HL-60 (cell line): ENCODE measurements at regions not wholly inside any gene's neighbourhood (a gene's known extent, or its start where the extent isn't known, plus 50 kb on each side); places are given as distances from the start of the nearest gene placed in this dataset.

Experiments
- DNase-seq, 2 experiments: peaks; one replicate each; pipeline ENCODE4 v3.0.0-alpha.2; 2010 to 2020; ENCODE audit warnings: low read depth in 1 of 2, low spot score in 1 of 2
- H3K27ac ChIP-seq: fragments of 250-450 bp; sonication (Bioruptor Pico); replicated peaks from 2 replicates; pipeline ENCODE4 v1.5.1; 2020; ENCODE audit warnings: mild to moderate bottlenecking, moderate library complexity
- H3K27me3 ChIP-seq: fragments of 250-450 bp; sonication (Bioruptor Pico); 2 replicates; pipeline ENCODE4 v1.5.1; 2021; ENCODE audit warnings: mild to moderate bottlenecking, moderate library complexity; ENCODE audit not compliant: insufficient read depth, poor library complexity, severe bottlenecking
- H3K4me3 ChIP-seq: replicated peaks from 2 replicates; pipeline ENCODE4 v1.5.1; 2011; ENCODE audit warnings: mild to moderate bottlenecking, control low read depth, low read length; ENCODE audit not compliant: insufficient read depth
- GABPA ChIP-seq: IDR thresholded peaks from 2 replicates; pipeline ENCODE4 v1.6.1; 2012; ENCODE audit warnings: low read depth
- POLR2AphosphoS5 ChIP-seq: IDR thresholded peaks from 2 replicates; pipeline ENCODE4 v1.6.1; 2012; ENCODE audit warnings: low read depth
- SPI1 ChIP-seq: IDR thresholded peaks from 2 replicates; pipeline ENCODE4 v1.6.1; 2012; ENCODE audit warnings: low read depth, mild to moderate bottlenecking, borderline replicate concordance
- TF ChIP-seq, protein P1 (sequence below): IDR thresholded peaks from one replicate; pipeline ENCODE4 v1.5.1; 2011; ENCODE audit warnings: low read length, control low read depth, inconsistent platforms; ENCODE audit not compliant: insufficient read depth
- TF ChIP-seq, protein P2 (sequence below): IDR thresholded peaks from 2 replicates; pipeline ENCODE4 v1.6.1; 2012; ENCODE audit warnings: low read depth; ENCODE audit not compliant: insufficient replicate concordance

DNA sequence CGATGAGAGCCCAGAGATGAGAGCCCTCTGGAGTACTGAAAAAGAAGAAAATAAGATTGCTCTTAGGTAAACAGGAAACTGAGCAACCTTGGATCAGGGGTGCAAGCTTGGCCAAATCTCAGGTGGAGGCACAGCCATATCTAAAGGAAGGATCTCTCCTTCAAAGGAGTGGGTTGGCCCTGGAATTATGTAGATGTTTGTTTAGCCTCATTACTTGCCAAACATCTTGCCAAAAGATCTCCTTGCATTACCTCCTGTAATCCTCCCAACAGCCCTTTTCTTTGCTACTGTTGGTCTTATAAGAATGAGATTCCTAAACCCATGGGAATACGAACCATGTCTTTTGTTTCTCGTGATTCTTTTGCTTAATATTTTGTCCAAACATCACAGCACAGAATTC, 332.6 kb upstream of the NCKAP5 start:
- Histone ChIP-seq H3K27me3 (no peaks in the 10 kb centered on the region), H3K4me3 (no peak overlapping the region), H3K27ac (no peak overlapping the region)
- no peak for DNase-seq
- TF ChIP-seq, protein P1, sequence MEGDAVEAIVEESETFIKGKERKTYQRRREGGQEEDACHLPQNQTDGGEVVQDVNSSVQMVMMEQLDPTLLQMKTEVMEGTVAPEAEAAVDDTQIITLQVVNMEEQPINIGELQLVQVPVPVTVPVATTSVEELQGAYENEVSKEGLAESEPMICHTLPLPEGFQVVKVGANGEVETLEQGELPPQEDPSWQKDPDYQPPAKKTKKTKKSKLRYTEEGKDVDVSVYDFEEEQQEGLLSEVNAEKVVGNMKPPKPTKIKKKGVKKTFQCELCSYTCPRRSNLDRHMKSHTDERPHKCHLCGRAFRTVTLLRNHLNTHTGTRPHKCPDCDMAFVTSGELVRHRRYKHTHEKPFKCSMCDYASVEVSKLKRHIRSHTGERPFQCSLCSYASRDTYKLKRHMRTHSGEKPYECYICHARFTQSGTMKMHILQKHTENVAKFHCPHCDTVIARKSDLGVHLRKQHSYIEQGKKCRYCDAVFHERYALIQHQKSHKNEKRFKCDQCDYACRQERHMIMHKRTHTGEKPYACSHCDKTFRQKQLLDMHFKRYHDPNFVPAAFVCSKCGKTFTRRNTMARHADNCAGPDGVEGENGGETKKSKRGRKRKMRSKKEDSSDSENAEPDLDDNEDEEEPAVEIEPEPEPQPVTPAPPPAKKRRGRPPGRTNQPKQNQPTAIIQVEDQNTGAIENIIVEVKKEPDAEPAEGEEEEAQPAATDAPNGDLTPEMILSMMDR = no peak
- TF ChIP-seq SPI1 = no peak
- TF ChIP-seq, protein P2, sequence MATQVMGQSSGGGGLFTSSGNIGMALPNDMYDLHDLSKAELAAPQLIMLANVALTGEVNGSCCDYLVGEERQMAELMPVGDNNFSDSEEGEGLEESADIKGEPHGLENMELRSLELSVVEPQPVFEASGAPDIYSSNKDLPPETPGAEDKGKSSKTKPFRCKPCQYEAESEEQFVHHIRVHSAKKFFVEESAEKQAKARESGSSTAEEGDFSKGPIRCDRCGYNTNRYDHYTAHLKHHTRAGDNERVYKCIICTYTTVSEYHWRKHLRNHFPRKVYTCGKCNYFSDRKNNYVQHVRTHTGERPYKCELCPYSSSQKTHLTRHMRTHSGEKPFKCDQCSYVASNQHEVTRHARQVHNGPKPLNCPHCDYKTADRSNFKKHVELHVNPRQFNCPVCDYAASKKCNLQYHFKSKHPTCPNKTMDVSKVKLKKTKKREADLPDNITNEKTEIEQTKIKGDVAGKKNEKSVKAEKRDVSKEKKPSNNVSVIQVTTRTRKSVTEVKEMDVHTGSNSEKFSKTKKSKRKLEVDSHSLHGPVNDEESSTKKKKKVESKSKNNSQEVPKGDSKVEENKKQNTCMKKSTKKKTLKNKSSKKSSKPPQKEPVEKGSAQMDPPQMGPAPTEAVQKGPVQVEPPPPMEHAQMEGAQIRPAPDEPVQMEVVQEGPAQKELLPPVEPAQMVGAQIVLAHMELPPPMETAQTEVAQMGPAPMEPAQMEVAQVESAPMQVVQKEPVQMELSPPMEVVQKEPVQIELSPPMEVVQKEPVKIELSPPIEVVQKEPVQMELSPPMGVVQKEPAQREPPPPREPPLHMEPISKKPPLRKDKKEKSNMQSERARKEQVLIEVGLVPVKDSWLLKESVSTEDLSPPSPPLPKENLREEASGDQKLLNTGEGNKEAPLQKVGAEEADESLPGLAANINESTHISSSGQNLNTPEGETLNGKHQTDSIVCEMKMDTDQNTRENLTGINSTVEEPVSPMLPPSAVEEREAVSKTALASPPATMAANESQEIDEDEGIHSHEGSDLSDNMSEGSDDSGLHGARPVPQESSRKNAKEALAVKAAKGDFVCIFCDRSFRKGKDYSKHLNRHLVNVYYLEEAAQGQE = no peak
- TF ChIP-seq GABPA = no peak
- no peak for TF ChIP-seq POLR2AphosphoS5

DNA sequence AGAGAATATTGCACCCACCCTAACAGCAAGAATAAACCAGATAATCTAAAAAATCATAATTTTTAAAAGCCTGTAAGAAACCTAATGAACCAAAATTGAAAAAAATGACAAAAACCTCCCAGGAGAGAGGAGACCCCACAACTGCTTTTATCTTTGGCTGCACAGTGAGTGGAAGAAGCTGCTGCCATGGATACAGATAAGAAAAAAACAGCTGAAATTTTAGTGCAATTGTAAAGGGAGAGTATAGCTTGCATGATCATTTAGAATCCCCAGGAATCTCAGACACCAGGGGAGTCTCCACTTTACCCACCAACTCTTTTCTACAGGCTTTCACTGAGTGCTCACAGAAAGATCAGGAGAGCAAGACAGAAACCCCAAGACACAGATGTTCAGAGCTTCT, 338.1 kb upstream of the NCKAP5 start:
- TF ChIP-seq SPI1 = no peak
- TF ChIP-seq, protein P1 = no peak
- no peak for TF ChIP-seq POLR2AphosphoS5
- TF ChIP-seq, protein P2 = no peak
- TF ChIP-seq GABPA = no peak
- Histone ChIP-seq H3K27me3 (no peaks in the 10 kb centered on the region), H3K27ac (no peak overlapping the region), H3K4me3 (no peak overlapping the region)
- DNase-seq = no peak

DNA sequence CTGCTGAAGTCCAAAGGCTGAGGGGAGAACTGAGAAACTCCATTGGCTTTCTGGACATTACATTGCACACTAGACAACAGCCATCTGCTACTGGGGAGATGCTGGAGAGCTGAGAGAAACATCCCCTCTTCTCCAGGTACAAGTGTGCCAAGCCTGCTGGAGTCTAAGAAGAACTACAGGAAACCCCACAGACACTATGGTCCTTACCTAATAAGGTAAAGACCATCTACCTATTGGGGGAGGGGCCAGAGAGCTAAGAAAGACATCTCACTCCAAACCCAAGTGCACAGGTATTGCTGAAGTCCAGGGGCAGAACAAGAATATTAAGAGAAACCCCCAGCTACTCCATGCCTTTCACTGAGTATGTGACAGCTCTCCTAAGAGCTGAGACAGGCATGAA, 338.7 kb upstream of the NCKAP5 start:
- DNase-seq = no peak
- TF ChIP-seq, protein P2 = no peak
- TF ChIP-seq GABPA (no peak), POLR2AphosphoS5 (no peak), SPI1 (no peak)
- TF ChIP-seq, protein P1 = no peak
- no peak overlapping the region for H3K4me3 ChIP-seq
- no peak overlapping the region for H3K27ac ChIP-seq
- H3K27me3 ChIP-seq = no peaks in the 10 kb centered on the region
